ENCODE measurements at regions not wholly inside any gene's neighbourhood (a gene's known extent, or its start where the extent isn't known, plus 50 kb on each side); places are given as distances from the start of the nearest gene placed in this dataset.
A peak's percentile ranks its signal among the peaks of the same experiment; 100 is the strongest.
"Not testable (repeated sequence)": the region's sequence is repeated elsewhere in the genome, so short reads cannot be mapped to it uniquely, and the experiment has no call there.

DNA sequence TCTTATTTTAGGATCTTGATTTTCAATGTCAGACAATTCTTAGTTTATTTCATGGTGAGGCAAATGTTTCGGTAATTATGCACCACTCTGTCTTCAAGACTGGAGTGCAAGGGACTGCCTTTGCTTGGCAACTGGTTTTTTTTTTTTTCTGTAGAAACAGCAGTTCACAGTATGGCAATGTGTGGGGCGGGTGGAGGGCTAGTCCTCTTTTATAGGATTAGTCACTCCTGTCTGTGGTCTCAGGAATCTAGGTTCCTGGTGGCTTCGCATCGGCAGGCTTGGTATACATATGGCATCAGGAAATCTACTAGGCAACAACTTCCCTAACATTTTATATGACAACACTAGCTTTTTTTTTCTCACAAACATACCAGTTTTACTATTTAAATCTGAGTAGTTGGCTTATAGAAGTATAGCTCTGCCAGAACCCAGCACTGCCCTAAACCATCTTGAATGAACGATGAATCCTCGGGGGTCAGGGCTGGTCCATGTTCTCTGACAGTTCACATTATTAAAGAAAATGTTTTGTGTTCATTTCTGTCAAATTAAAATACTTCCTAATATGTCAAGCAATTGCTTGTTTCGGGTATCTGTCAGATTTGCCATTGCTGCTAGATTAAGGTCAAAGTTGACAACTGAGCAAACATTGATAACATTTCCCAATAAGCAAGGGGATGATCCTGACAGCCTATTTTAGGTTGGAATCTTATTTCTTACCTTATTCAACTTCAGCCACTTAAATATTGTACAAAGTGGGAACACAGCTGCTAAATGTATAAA, 289.7 kb upstream of the VSTM2A start:
- DNase-seq (ENCODE audit: low spot score), result peak; percentile 51

DNA sequence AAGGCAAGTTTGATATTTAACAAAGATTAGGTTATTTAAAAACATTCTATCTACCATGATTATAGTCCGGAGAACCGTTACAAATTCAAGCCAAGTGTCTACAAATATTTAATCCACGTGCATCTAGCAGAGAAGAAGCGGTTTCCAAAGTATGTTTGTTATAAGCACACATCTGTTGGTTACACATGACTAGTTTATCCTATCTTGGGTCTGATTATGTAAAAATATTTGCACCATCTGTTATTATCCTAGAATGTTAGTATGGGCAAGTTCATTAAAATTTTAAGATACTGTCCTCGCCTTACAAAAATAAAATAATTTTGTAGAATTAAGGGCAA, 289.2 kb upstream of the VSTM2A start:
- DNase-seq (ENCODE audit: low spot score), result no peak

DNA sequence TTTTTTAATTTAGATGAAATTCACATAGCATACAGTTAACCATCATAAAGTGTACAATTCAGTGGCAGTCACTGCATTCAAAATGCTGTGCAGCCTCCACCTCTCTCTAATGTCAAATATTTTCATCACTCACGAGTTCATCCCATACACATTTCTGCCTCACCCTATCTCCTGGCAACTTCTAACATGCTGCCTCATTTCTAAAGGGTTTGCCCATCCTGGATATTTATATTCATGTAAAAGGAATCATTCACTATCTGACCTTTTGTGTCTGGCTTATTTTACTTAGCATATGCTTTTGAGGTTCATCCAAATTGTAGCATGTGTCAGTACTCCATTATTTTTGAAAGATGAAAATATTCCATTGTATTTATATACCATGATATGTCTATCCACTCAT, 286.9 kb upstream of the VSTM2A start:
- no peak for DNase-seq (ENCODE audit: low spot score)

DNA sequence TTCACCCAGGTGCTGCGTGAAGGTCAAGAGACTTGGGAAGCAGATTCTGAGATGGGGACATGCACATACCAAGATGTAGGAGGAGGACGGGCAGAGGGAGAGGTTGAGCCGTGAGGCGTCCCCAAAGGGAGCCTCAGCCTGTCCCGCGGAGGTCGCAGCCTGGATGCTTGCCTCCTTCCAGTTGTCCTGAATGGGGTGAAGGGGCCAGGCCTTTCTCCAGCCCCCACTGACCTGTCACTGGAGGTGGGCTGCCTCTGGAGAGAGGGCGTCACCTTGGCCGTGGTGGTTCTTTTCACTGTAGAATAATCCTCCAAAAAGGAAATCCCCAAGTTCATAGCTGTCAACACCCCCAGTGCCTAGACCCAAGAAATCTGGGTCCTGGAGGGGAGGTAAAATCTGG, 283.0 kb upstream of the VSTM2A start:
- DNase-seq (ENCODE audit: low spot score), result no peak

DNA sequence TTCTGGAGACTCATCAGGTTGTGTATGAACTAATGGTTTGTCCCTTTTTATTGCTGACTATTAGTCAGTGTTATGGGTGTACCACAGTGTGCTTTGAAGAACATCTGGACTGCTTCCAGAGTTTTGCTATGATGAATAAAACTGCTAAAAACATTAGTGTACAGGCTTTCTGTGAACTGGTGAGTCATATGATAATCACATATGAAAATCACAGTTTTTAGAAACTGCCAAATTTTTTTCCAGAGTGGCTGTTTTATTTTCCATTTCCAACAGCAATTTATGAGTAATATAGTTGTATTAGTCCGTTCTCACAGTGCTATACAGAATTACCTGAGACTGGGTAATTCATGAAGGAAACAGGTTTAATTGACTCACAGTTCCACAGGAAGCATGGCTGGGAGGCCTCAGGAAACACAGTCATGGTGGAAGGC, 281.2 kb upstream of the VSTM2A start:
- peak; percentile 77 for DNase-seq (ENCODE audit: low spot score)

DNA sequence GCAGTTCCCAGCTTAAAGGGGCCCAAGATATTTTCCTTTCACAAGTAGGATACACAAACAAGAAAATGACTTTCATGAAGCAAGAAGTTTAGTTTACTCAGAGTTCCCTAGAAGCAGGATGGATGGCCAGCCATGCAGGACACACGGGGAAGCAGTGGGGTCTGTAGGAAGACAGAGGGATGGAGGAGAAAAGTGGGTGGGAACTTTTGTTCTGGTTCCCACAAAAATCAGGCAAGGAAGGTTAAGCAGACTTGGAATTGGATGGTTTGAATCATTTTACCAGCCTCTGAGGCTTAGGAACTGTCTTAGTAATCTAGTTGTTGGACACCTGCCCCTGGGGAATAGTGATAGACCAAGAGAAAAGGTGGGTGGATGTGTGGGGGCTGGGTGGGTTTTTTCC, 263.3 kb upstream of the VSTM2A start:
- no peak for DNase-seq (ENCODE audit: low spot score)

DNA sequence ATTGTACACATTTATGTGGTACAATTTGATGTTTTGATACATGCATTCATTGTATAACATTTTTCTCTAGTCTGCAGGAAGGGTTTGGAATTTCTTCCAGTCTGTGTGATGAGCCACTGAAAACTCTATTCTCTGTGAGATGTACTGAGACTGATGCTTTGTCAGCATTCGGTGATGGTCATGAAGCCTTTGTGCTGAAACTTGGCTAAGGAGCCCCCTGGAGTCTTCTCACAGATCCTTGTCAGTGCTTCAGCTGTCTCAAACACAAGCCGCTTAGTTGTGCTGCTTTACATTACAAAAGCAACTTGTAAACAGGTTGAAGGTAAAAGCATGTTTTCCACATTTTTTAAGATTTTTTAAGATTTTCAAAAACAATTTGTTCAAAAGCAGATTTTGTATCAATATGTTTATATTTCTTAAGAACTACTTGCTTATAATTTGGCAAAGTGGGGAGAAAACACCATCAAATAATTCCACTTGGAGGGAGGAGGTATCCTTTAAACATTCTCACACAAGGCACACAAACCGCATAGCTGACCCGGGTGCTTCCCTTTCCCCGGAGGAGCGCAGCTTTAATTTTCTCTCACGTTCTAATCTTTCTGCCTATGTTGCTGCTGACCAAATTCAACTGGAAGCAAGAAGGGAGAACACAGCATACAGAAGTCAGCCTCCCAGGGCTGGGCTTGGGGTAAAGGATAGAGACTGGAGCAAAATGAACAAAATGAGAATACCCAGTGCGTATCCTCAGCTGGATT, 249.8 kb upstream of the VSTM2A start:
- DNase-seq (ENCODE audit: low spot score), result no peak

DNA sequence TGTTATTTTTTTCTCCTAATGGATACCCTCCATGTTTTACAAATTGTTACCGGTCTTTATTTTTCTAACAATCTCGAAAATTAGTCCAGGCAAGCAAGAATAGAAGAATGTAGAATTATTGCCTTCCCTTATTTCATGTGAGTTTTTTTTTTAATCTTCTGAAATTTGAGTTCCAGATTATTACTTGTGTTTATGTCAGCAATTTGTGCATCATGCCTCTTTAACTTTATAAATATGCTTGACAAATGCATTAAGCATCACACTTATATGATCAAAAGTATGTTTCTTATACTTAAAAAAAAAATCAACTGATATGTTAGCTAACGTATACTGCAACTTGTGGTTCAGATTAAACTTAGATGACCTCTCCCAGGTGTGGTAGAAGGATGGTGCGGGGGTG, 242.7 kb upstream of the VSTM2A start:
- no peak for DNase-seq (ENCODE audit: low spot score)

DNA sequence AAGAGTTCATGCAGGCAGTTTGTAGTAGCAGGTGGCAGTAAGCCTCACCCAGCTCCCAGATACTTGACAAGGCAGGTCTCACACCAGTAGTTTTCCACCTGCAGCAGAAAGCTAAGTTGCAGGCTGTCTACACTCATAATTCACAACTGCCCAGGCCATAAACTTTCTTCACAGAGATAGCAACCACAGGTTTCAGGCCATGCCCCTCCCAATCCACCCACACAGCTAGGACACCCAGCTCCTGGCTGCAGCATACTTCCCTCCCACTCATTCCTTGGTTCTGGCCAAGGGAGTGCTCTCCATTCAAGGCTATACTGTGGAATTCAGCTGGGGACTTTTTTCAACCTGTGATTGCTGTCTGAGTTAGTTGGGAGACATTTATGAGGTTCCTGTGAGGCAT, 226.2 kb upstream of the VSTM2A start:
- not testable (repeated sequence) for DNase-seq (ENCODE audit: low spot score)

DNA sequence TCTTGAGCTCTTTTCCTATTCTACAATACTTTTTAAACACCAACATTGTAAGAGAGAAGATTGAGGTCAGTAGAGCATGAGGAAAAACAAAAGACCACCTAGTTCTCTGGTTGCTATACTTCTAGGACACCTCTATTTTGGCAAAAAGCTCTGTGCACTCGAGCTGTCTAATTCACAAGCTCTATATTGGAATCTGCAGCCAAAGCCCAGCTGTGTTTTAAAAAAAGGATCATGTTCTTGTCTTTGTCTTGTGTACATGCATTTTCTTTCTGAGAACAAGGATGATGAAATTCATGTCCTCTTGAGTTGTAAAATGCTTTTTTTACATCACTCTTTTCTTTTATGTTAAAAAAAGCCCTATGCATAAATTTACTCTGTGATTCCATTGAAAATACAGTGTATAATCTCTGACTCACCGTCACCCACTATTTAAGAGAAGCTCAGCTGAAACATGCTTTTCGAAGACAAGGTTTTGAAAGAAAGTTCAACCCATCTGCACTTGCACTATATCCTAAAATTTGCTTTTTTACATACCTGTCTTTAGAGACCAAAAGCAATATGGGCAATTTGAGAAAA, 215.5 kb upstream of the VSTM2A start:
- no peak for DNase-seq (ENCODE audit: low spot score)

DNA sequence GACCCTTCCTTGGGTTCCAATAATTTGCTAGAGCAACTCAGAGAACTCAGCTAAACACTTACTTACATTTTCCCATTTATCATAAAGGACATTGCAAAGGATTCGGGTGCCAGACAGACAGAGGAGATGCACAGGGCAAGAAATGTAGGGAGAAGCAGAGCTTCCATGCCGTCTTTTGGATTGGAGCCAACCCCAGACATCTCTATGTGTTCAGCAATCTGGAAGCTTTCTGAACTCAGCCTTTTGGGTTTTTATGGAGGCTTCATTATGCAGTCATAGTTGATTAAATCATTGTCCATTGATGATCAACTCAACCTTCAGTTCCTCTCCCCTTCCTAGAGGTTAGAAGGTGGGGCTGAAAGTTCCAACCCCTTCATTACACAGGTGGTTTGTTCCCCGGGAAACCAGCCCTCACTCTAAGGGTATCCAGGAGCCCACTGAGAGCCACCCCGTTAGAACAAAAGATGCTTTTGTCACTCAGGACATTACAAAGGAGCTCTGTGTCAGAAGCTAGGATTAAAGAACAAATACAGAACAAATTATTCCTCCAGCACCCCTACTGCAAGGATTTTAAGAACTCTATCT, 211.9 kb upstream of the VSTM2A start:
- no peak for DNase-seq (ENCODE audit: low spot score)

DNA sequence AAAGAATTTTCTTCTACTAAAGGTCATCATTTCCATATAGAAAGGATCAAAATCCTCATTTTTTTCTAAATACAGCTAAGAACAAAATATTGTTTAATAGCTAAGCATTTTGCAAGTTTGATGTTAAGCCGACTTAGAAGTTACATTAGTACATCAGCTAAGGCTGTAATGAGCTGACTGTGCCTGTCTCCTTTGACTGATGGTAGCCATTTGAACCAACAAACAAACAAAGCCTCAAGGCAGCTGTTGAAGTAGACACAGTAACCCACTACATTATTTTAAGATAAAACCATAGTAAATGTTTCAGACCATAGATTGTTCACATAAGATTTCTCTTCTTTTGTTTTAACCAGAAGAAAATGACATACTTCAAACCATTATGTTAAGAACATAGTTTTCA, 210.9 kb upstream of the VSTM2A start:
- no peak for DNase-seq (ENCODE audit: low spot score)

DNA sequence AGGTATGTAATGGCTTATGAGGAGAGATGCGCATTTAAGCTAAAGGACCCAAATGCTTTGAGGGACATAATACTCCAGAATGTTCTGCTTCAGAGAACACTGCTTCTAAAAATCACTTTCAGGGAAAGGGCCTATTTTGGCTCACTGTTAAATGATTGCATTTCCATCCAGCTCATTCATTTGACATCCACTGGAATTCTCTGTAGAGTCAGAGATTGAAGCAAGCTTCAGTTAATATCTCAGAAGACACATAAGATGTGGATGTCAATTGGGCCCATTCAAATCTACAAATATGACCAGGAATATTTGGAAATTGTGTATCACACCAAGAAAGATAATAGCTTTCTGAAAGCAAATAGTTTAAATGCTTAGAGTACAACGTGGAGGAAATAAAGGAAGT, 209.9 kb upstream of the VSTM2A start:
- no peak for DNase-seq (ENCODE audit: low spot score)

DNA sequence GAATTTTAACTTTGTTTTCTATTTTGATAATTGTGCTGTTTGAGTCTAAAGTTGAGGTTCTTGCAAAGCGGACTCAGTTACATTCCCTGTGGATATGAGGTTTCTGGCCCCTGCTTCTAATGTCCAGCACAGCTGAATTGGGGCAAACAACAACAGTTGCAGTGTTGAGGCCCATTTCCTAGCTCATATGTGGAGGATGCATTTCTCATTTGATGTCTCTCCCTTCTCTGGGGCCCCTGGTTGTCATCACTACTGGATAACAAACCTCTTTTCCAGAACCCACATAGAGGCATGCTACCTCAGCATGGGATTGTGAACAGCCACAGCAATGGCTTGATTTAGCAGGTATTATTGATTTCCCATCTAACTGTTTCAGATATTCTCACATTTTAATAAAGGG, 208.2 kb upstream of the VSTM2A start:
- DNase-seq (ENCODE audit: low spot score), result no peak

DNA sequence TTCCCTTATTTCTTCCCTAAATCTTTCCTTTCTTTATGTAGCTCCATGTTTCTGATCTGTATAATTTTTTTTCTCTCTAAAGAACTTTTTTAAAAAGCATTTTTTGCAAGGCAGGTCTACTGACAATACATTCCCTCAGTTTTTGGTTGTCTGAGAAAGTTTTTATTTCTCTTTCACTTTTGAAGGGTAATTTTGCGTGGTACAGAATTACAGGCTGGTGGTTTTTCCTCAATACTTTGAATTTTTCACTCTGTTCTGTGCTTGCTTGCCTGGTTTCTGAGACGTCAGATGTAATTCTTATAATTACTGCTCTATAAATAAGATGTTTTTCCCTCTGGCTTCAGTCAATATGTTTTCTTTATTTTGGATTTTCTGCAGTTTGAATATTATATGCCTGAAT, 205.4 kb upstream of the VSTM2A start:
- no peak for DNase-seq (ENCODE audit: low spot score)

DNA sequence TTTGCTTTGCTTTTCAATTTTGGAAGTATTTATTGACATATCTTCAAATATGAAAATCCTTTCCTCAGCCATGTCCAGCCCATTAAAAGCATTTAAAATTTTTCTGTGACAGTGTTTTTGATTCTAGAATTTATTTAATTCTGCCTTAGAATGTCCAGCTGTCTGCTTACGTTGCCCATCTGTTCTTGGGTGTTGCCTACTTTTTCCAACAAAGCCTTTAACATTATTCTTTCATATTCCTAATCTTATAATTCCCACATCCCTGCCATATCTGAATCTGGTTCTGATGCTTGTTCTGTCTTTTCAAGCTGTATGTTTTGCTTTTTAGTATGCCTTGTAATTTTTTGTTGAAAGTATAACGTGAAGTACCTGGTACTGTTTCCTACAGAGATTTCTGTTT, 204.7 kb upstream of the VSTM2A start:
- no peak for DNase-seq (ENCODE audit: low spot score)

DNA sequence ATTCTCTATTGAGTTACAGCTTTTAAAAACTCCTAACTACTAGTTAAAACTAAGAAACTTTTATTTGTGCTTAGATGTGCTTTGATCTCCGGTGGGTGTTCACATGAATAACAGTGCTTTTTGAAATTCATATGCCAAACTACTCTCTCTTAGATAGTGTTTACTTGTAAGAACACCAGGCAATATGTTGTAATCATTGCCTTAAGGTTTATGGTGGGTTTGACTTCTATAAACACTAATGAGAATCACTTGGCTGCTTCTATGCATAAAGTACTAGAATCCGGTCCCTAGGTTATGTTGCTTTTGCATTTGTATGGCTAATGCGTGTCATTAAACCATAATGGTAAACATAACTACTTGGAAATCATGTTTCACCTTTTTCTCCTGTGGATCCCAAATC, 203.9 kb upstream of the VSTM2A start:
- no peak for DNase-seq (ENCODE audit: low spot score)

DNA sequence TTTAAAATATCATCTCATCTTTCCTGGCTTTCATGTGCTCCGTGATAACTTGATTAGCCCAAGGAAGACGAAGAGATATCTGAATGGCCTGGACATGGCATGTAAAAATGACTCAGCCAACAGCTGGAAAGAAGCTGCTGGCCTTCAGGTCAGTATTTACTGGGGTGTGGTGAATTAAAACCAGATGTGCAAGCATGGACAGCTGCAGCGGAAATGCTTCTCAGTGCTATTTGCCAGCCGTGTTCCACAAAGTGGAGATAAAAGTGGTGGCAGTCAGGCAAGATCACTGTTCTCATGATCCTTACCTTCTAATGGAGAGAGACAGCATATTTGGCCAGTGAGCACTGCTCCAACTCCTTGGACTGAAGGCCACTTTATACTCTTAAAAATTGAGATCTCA, 203.1 kb upstream of the VSTM2A start:
- DNase-seq (ENCODE audit: low spot score), result no peak

DNA sequence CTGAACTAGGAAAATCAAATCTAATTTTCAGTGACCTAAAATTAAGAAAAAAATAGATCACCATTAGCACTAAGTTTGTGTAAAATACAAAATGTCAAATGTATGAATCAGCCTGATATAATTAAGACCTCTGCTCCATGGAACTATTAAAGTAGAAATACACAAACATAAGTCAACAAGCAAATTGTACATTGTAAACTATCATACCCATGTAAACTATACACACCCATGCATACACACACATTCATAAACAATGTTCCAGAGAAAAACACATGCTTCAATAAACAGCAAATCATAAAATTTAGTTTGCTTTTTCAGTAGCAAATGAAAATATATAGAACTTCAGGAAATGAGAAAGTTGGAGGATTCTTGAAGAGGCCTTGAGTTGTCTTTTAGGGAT, 199.7 kb upstream of the VSTM2A start:
- no peak for DNase-seq (ENCODE audit: low spot score)

DNA sequence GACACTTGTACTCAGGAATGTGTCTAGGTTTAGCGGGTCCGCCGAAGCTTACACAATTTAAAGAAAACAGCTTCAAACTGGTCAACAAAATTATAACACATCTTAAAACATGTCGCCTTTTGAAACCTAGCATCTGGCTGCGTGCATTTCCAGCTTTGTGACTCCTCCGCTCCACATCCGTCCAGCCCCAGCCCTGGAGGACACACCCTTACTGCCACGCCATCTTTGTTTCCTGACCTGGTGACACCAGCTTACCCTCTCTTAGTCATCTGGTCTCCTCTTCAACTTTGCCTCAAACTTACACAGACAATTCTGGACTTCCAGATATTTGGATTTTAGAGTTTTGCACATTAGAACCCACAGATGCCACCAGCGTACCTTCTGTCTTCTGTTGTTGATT, 198.7 kb upstream of the VSTM2A start:
- DNase-seq (ENCODE audit: low spot score), result no peak

DNA sequence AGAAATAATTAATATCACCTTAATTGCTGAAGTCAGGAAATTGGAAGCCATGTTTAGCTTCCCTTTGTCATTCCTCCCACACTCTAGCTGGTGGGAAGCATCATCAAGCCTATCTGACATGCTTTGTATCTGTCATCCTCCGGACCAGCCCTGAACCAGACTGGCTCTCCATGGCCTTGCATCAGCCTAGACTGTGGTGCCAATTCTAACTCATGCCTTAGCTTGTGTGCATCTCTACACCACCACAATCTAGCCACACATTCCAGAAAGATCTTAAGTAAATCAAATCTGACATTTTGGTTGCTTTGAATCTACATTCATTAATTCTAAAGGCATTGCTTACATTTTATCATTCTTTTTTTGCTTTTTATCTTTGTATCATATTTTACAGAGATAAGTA, 196.4 kb upstream of the VSTM2A start:
- DNase-seq (ENCODE audit: low spot score), result no peak

DNA sequence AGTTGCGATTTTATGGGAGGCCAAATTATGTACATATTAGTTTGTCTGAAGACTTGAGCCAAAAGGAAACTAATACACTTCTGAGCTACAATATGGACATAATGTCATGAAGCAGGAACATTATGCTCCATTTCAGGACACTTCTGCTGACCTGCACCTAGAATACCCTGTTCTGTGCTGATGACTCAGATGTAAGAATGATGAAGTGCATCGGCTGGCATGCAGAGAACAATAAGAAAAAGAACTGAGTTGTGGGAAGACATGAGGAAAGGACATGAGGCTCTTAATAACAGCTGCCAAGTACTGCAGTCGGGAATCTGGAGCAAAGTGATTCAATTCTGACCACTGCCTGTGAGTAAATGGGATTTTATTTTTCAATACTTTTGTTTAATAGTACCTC, 192.9 kb upstream of the VSTM2A start:
- peak; percentile 72 for DNase-seq (ENCODE audit: low spot score)

DNA sequence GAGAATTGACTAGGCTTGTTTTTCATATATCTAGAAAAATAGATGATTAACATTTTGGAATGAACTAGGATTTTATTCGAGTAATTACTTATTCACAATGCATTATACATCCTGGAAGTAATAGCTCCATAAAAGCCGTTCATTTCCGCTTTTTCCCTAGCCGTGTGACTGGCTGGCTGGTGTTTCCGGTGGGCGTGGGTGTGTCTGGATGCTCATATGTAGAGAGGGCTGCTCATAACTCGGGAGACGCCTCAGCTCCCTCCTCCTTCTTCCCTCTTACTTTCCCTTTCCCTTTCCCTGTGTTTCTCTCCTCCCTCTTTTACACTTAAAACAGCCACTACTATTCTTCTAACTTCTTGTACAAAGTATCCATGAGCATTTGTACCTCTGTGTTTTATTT, 187.7 kb upstream of the VSTM2A start:
- DNase-seq (ENCODE audit: low spot score), result peak; percentile 95

All from A172 (cell line).